Spleen (tissue), 7 donors: ENCODE measurements at regions not wholly inside any gene's neighbourhood (a gene's known extent, or its start where the extent isn't known, plus 50 kb on each side); places are given as distances from the start of the nearest gene placed in this dataset.

Experiments used
- POLR2A ChIP-seq, 3 donors: fragments of 450-650 bp; IDR thresholded peaks; one replicate each; pipeline ENCODE4 v1.5.1; 2017; ENCODE audit warnings: antibody characterized with exemption in 3 of 3, mild to moderate bottlenecking in 1 of 3
- TF ChIP-seq, protein P1 (sequence below), 11 experiments: fragments of 200-600 bp in 7 of 11; fragments of 450-650 bp in 4 of 11; sonication (generic) in 4 of 11; IDR thresholded peaks in 8 of 11; conservative IDR thresholded peaks in 3 of 11; 1 replicate in 7 of 11; 2 replicates in 4 of 11; pipeline versions ENCODE4 v1.4.0 to v1.8.0; 2016 to 2021; ENCODE audit warnings: antibody characterized with exemption in 11 of 11, inconsistent platforms in 4 of 11, mild to moderate bottlenecking in 1 of 11
- donor health status: DM: no; HTN: no; CAD: no; lungs with moderate emphysema.
- donor health status: DM: no; HTN: no; CAD: no.
- donor health status: DM: no; HTN: no; CAD: no.

DNA sequence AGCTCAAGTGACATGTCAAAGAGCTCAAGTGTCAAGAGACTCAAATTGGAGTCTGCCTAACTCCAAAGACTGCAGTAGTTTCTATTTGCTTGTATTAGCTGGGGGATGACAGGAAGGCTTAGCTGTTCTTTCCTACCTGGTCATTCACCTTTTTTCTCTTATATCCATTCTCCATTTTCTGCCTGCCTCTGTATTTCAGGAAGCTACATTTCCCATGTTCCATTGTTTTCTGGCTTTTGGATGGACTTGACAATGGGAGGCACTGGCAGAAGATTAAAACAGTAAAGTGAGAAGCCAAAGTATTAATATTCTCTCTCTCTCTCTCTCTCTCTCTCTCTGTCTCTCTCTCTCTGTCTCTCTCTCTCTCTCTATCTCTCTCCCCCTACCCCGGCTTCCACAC lies 135.7 kb upstream of the ADAMTS18 start:
- TF ChIP-seq, protein P1, sequence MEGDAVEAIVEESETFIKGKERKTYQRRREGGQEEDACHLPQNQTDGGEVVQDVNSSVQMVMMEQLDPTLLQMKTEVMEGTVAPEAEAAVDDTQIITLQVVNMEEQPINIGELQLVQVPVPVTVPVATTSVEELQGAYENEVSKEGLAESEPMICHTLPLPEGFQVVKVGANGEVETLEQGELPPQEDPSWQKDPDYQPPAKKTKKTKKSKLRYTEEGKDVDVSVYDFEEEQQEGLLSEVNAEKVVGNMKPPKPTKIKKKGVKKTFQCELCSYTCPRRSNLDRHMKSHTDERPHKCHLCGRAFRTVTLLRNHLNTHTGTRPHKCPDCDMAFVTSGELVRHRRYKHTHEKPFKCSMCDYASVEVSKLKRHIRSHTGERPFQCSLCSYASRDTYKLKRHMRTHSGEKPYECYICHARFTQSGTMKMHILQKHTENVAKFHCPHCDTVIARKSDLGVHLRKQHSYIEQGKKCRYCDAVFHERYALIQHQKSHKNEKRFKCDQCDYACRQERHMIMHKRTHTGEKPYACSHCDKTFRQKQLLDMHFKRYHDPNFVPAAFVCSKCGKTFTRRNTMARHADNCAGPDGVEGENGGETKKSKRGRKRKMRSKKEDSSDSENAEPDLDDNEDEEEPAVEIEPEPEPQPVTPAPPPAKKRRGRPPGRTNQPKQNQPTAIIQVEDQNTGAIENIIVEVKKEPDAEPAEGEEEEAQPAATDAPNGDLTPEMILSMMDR (IDR thresholded peaks at IDR 0.05 in 8 of 11, conservative IDR thresholded peaks at IDR 0.05 in 3 of 11), result no peak
- TF ChIP-seq POLR2A (IDR thresholded peaks at IDR 0.05), result no peak
